ENCODE measurements at regions not wholly inside any gene's neighbourhood (a gene's known extent, or its start where the extent isn't known, plus 50 kb on each side); places are given as distances from the start of the nearest gene placed in this dataset.

GRCh38 chr4:124151031-124151430, 561.5 kb downstream of the ANKRD50 start:
- TF ChIP-seq CTCF (IDR thresholded peaks at IDR 0.05): no peak
- TF ChIP-seq EP300 (IDR thresholded peaks at IDR 0.05): no peak
